HFFc6 (cell line): ENCODE measurements at regions not wholly inside any gene's neighbourhood (a gene's known extent, or its start where the extent isn't known, plus 50 kb on each side); places are given as distances from the start of the nearest gene placed in this dataset.

Experiments
- DNase-seq: peaks from one replicate; pipeline ENCODE4 v3.0.0-alpha.2; 2018
- H3K27ac Mint-ChIP-seq: 2 replicates; pipeline ENCODE4 v1.8.0; 2020; ENCODE audit warnings: mild to moderate bottlenecking, mixed read lengths
- H3K27me3 Mint-ChIP-seq: 2 replicates; pipeline ENCODE4 v1.8.0; 2021; ENCODE audit warnings: mild to moderate bottlenecking, moderate library complexity, mixed read lengths; ENCODE audit not compliant: insufficient read depth
- H3K36me3 Mint-ChIP-seq: 2 replicates; pipeline ENCODE4 v1.8.0; 2021; ENCODE audit warnings: low read depth, mixed read lengths
- H3K4me1 Mint-ChIP-seq: 2 replicates; pipeline ENCODE4 v1.8.0; 2020; ENCODE audit warnings: low read depth, mixed read lengths
- H3K4me3 Mint-ChIP-seq: 2 replicates; pipeline ENCODE4 v1.8.0; 2020; ENCODE audit warnings: mild to moderate bottlenecking, moderate library complexity, mixed read lengths
- H3K9me3 Mint-ChIP-seq: 2 replicates; pipeline ENCODE4 v1.8.0; 2020; ENCODE audit warnings: mild to moderate bottlenecking, mixed read lengths
- CTCF ChIP-seq: fragments of 200-600 bp; sonication (generic); IDR thresholded peaks from 2 replicates; pipeline ENCODE4 v1.5.0; 2021; ENCODE audit warnings: antibody characterized with exemption, mild to moderate bottlenecking

- Mint-ChIP-seq H3K27me3 (no peaks in the 10 kb centered on the region; the same call in 1 of the 2 replicates), H3K4me3 (no peak overlapping the region), H3K9me3 (peaks cover 63% of the 10 kb centered on the region), H3K4me1 (no peaks in the 10 kb centered on the region), H3K36me3 (no peaks in the 10 kb centered on the region; the same call in 1 of the 2 replicates), H3K27ac (no peak overlapping the region)
- DNase-seq: no peak
- no peak for TF ChIP-seq CTCF
Observed at GRCh38 chr2:147531269-147531668, 313.6 kb upstream of the ACVR2A start.

GRCh38 chr2:147530033-147530432, 314.8 kb upstream of the ACVR2A start:
- H3K4me1 Mint-ChIP-seq: no peaks in the 10 kb centered on the region
- DNase-seq: no peak

DNA sequence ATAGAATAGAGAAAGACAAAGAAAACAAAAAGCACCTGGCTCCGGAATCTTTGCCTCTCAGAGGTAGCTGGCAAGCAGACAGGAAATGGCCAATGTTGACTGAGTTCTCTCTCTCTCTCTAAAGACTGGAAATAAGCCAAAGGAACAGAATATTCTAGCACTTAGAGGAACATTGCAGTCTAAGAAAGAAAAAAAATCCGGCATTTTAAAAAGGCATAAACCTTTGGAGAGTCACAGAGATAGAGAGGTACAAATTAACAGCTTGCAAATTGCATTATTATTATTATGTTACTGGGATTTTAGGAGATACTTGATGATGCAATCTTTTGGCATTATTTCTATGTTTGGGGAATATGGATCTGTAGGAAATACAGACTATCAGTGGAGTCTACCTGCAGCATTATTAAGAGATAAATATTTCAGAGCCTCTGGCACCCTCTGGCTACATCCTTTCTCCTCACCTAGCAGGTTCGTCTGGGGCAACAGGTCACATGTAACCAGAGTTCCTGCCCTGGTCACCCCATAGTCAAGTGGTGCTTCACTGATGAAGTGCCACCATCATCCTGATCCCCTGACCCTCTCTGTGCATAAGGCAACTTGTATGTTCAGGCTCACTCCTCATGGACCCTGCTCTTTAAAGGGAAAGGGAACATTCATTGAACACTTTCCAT, 318.9 kb upstream of the ACVR2A start:
- no peaks in the 10 kb centered on the region for H3K4me1 Mint-ChIP-seq
- no peaks in the 10 kb centered on the region for H3K27me3 Mint-ChIP-seq
- no peak overlapping the region for H3K27ac Mint-ChIP-seq
- TF ChIP-seq CTCF: no peak
- H3K4me3 Mint-ChIP-seq: no peak overlapping the region
- peaks cover 62% of the 10 kb centered on the region for H3K9me3 Mint-ChIP-seq
- no peak for DNase-seq
- H3K36me3 Mint-ChIP-seq: no peaks in the 10 kb centered on the region; the same call in 1 of the 2 replicates

More at GRCh38 chr2:147530033-147530432, 314.8 kb upstream of the ACVR2A start:
- Mint-ChIP-seq H3K9me3 (peaks cover 67% of the 10 kb centered on the region), H3K27me3 (no peaks in the 10 kb centered on the region; the same call in 1 of the 2 replicates), H3K4me3 (no peak overlapping the region), H3K36me3 (no peaks in the 10 kb centered on the region; the same call in 1 of the 2 replicates), H3K27ac (no peak overlapping the region)
- TF ChIP-seq CTCF: no peak

- no peaks in the 10 kb centered on the region for H3K4me1 Mint-ChIP-seq
- no peak for TF ChIP-seq CTCF
Observed at GRCh38 chr2:147524912-147525311, 319.9 kb upstream of the ACVR2A start.

GRCh38 chr2:147523415-147523814, 321.4 kb upstream of the ACVR2A start:
- DNase-seq: no peak
- no peak for TF ChIP-seq CTCF
- H3K27me3 Mint-ChIP-seq: no peaks in the 10 kb centered on the region
- H3K36me3 Mint-ChIP-seq: no peaks in the 10 kb centered on the region; the same call in 1 of the 2 replicates
- no peaks in the 10 kb centered on the region for H3K4me1 Mint-ChIP-seq
- H3K27ac Mint-ChIP-seq: no peak overlapping the region
- no peak overlapping the region for H3K4me3 Mint-ChIP-seq
- H3K9me3 Mint-ChIP-seq: peaks cover 65% of the 10 kb centered on the region

More at GRCh38 chr2:147524912-147525311, 319.9 kb upstream of the ACVR2A start:
- DNase-seq: no peak
- Mint-ChIP-seq H3K27me3 (no peaks in the 10 kb centered on the region), H3K9me3 (peaks cover 63% of the 10 kb centered on the region), H3K27ac (no peak overlapping the region), H3K36me3 (no peaks in the 10 kb centered on the region; the same call in 1 of the 2 replicates), H3K4me3 (no peak overlapping the region)
